ENCODE measurements at regions not wholly inside any gene's neighbourhood (a gene's known extent, or its start where the extent isn't known, plus 50 kb on each side); places are given as distances from the start of the nearest gene placed in this dataset.

- Histone ChIP-seq H3K27me3 (no peaks in the 10 kb centered on the region), H3K9me3 (ENCODE audit: low read depth) (no peaks in the 10 kb centered on the region), H3K4me3 (no peak overlapping the region), H3K36me3 (no peaks in the 10 kb centered on the region), H3K4me1 (ENCODE audit: low read depth) (peaks cover 8% of the 10 kb centered on the region), H3K27ac (no peak overlapping the region)
- TF ChIP-seq CTCF (IDR thresholded peaks at IDR 0.05; ENCODE audit: low read depth, low read length): no peak
- DNase-seq (ENCODE audit: low read depth in 1 of 2, low spot score in 1 of 2): no peak
These were observed 567.0 kb upstream of the CRIM1 start for GRCh38 chr2:35788543-35788942.

- Histone ChIP-seq H3K4me3 (no peak overlapping the region), H3K36me3 (no peaks in the 10 kb centered on the region), H3K4me1 (ENCODE audit: low read depth) (peaks cover 3% of the 10 kb centered on the region), H3K27ac (no peak overlapping the region), H3K27me3 (no peaks in the 10 kb centered on the region), H3K9me3 (ENCODE audit: low read depth) (no peaks in the 10 kb centered on the region)
- no peak for TF ChIP-seq CTCF (IDR thresholded peaks at IDR 0.05; ENCODE audit: low read depth, low read length)
- no peak for DNase-seq (ENCODE audit: low read depth in 1 of 2, low spot score in 1 of 2)
These were observed 568.1 kb upstream of the CRIM1 start for GRCh38 chr2:35787302-35788031.

- H3K27me3 ChIP-seq: no peaks in the 10 kb centered on the region
- H3K36me3 ChIP-seq: no peaks in the 10 kb centered on the region
- no peaks in the 10 kb centered on the region for H3K4me1 ChIP-seq (ENCODE audit: low read depth)
- DNase-seq (ENCODE audit: low read depth in 1 of 2, low spot score in 1 of 2): no peak
- H3K9me3 ChIP-seq (ENCODE audit: low read depth): no peaks in the 10 kb centered on the region
- H3K27ac ChIP-seq: no peak overlapping the region
- no peak overlapping the region for H3K4me3 ChIP-seq
- no peak for TF ChIP-seq CTCF (IDR thresholded peaks at IDR 0.05; ENCODE audit: low read depth, low read length)
These were observed 570.0 kb upstream of the CRIM1 start for GRCh38 chr2:35785564-35785963.

- no peak for DNase-seq (ENCODE audit: low read depth in 1 of 2, low spot score in 1 of 2)
- TF ChIP-seq CTCF (IDR thresholded peaks at IDR 0.05; ENCODE audit: low read depth, low read length): no peak
- no peaks in the 10 kb centered on the region for H3K27me3 ChIP-seq
- H3K4me3 ChIP-seq: no peak overlapping the region
- H3K27ac ChIP-seq: no peak overlapping the region
- H3K9me3 ChIP-seq (ENCODE audit: low read depth): no peaks in the 10 kb centered on the region
- no peaks in the 10 kb centered on the region for H3K36me3 ChIP-seq
- H3K4me1 ChIP-seq (ENCODE audit: low read depth): no peaks in the 10 kb centered on the region
These were observed 570.8 kb upstream of the CRIM1 start for GRCh38 chr2:35784777-35785176.

GRCh38 chr2:35783723-35784122, 571.9 kb upstream of the CRIM1 start:
- DNase-seq (ENCODE audit: low read depth in 1 of 2, low spot score in 1 of 2): no peak
- no peaks in the 10 kb centered on the region for H3K9me3 ChIP-seq (ENCODE audit: low read depth)

More at GRCh38 chr2:35783723-35784122, 571.9 kb upstream of the CRIM1 start:
- no peaks in the 10 kb centered on the region for H3K36me3 ChIP-seq
- no peak overlapping the region for H3K4me3 ChIP-seq
- no peaks in the 10 kb centered on the region for H3K27me3 ChIP-seq
- no peaks in the 10 kb centered on the region for H3K4me1 ChIP-seq (ENCODE audit: low read depth)
- H3K27ac ChIP-seq: no peak overlapping the region
- no peak for TF ChIP-seq CTCF (IDR thresholded peaks at IDR 0.05; ENCODE audit: low read depth, low read length)
